SKM-1 (cell line): ENCODE measurements at regions not wholly inside any gene's neighbourhood (a gene's known extent, or its start where the extent isn't known, plus 50 kb on each side); places are given as distances from the start of the nearest gene placed in this dataset.
"Not testable (repeated sequence)": the region's sequence is repeated elsewhere in the genome, so short reads cannot be mapped to it uniquely, and the experiment has no call there.

Experiments used
- DNase-seq: peaks from one replicate; lab custom pipeline; 2025; ENCODE audit not compliant: unreplicated experiment; lab: John Stamatoyannopoulos, UW

- DNase-seq, result no peak
Observed at GRCh38 chr3:8338424-8338823, 163.2 kb upstream of the LMCD1 start.

DNA sequence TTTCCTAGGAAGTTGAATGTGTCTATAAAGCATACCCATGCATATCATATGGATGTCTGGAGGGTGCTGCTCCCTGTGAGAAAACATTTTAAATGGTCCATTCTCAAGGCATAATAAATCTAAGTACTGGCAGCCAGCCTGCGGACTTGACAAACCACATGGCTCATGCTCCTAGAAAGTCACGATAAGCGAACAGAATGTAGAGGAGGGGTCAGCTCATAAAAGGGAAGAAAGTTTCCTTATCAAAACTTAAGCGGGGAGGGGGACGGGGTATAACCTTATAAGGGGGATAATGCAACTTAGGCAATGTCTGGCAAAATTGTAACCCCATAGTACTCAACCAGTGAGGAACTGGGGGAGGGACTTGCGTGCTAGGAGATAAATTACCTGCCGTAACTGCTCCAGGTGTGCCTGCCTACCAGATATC, 159.8 kb upstream of the LMCD1 start:
- DNase-seq, result no peak

DNA sequence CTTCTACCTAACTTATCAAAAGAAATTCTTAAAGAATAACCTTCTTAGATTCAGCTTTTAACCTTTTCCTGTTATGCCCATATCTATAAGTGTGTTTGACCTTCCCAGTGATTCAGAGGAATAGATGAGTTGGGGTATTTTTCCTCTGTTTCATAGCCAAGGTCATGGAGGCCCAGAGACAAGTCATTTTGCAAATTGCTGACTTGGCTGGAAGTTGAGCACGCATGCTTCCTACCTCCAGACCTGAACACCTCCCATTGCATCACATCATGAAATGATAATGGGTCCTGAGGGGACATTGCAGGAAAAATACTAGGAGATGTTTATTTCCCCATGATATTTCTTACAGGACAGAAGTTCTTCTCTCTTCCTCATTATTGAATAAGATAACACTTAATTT, 158.6 kb upstream of the LMCD1 start:
- no peak for DNase-seq

- DNase-seq, result no peak
Observed at GRCh38 chr3:8345398-8345797, 156.2 kb upstream of the LMCD1 start.

DNA sequence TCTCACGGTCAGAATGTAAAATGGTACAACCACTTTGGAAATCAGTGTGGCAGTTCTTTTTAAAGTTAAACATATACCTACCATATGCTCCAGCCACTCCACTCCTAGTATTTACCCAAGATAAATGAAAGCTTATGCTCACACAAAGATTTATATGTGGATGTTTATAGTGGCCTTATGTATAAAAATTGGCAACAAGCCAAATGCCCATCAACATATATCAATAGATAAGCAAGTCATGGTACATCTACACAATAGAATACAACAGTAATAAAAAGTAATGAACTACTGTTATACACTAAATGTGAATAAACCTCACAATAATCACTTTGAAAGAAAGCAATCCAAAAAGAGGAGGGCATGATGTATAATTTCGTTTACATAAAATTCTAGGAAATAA, 153.5 kb upstream of the LMCD1 start:
- no peak for DNase-seq

DNA sequence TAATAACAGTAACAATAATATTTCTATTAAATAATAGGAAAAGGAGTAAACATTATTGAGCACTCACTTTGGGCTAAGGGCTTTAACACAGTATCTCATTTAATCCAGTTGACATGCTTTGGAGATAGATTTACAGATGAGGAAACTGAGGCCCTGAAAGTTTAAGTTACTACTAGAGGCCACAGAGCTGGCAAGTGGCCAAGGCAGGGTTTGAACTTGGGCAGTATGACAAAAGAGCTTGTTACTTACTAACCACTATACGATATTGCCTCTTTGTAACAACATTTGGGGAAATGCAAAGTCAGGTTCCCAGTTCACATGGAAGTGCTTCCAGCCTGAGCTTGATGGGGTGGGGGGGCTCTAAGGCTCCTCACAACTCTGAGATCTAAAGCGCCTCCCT, 149.1 kb upstream of the LMCD1 start:
- no peak for DNase-seq

DNA sequence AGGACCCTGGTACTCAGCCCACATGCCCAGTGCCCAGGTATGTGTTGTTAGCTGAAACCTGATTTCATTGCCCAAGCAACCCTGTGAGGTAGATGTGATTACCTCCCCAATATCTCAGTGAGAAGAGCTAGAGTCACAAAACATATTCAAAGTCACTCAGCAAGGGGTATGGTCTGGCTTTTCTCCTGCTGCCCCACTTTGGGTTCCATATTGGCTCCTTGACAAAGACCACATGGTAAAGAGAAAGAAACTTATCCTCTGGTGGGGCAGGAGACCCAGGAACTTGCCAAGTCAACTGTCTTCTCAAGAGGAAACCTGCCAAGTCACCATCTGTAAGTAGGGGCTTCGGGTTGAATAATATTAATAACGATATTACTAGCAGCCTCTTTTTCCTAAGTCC, 148.3 kb upstream of the LMCD1 start:
- DNase-seq, result no peak

GRCh38 chr3:8355346-8355745, 146.3 kb upstream of the LMCD1 start:
- no peak for DNase-seq

GRCh38 chr3:8356066-8356465, 145.6 kb upstream of the LMCD1 start:
- not testable (repeated sequence) for DNase-seq

- DNase-seq, result no peak
Observed at GRCh38 chr3:8357859-8358258, 143.8 kb upstream of the LMCD1 start.

DNA sequence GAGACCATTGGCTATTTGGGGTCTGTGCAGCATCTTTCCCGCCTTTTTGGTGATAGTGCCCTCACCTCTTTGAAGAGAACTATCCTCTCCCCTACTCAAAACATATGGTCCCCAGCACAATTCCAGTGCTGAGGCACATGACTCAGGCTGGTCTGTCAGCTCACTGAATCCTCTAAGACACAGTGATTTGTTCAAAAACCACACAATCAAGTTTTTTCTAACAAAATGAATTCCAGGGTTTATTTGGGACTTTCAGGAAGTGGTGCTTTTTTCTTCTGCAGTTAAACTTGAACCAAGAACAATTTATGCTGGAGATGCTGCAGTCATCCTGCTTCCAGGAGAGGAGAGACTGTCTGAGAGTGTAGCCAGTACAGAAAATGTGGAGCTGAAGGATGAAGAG, 142.5 kb upstream of the LMCD1 start:
- DNase-seq, result no peak

GRCh38 chr3:8363200-8363599, 138.4 kb upstream of the LMCD1 start:
- DNase-seq, result no peak

GRCh38 chr3:8365541-8365940, 136.1 kb upstream of the LMCD1 start:
- DNase-seq, result no peak

DNA sequence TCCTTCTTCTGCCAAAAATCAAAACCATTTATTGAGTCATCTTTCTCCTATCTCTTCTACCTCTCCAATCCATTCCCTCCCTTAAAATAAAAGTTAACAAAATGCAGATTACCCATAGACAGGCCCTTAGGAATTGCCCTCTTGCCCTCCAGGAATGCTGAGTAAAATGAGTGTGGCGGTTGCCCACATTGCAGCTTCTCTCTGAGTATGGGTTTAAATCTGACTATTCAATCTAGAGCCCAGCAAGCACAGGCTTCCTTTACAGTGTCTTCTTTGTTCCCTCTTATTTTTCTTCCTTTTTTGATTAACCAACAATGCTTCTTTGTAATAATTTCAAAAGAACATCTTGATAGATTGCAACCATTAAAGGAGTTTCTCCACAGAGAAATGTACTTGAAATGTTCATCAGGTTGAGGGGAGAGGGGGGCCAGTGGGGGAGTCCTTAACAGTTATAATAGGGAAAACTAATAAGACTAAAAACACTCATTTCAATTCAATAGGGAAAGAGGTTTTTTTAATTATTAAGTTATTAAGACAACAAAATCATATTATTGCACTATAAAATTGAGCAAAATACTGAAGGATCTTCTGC, 135.3 kb upstream of the LMCD1 start:
- DNase-seq, result no peak

- DNase-seq, result no peak
Observed at GRCh38 chr3:8368598-8368997, 133.0 kb upstream of the LMCD1 start.

DNA sequence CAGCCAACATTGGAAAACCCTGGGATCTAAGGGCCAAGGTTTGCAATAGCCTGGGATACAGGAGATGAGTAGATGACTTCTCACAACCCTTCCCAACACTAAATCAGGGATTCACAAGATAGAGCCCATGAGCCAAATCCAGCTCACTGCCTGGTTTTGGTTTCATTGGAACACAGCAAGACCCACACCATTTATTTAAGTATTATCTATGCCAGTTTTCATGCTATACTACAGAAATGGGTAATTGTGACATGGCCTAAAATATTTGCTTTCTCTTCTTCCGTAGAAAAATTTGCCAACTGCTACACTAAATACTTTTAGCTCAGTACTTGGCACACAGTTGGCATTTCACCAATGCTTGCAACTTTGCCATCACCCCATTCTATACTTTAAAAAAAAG, 132.0 kb upstream of the LMCD1 start:
- DNase-seq, result no peak

- no peak for DNase-seq
Observed at GRCh38 chr3:8371085-8371551, 130.5 kb upstream of the LMCD1 start.

- no peak for DNase-seq
Observed at GRCh38 chr3:8371960-8372463, 129.6 kb upstream of the LMCD1 start.

- no peak for DNase-seq
Observed at GRCh38 chr3:8380904-8381704, 120.5 kb upstream of the LMCD1 start.

GRCh38 chr3:8385848-8386620, 115.6 kb upstream of the LMCD1 start:
- no peak for DNase-seq

- no peak for DNase-seq
Observed at GRCh38 chr3:8387571-8387970, 114.1 kb upstream of the LMCD1 start.

DNA sequence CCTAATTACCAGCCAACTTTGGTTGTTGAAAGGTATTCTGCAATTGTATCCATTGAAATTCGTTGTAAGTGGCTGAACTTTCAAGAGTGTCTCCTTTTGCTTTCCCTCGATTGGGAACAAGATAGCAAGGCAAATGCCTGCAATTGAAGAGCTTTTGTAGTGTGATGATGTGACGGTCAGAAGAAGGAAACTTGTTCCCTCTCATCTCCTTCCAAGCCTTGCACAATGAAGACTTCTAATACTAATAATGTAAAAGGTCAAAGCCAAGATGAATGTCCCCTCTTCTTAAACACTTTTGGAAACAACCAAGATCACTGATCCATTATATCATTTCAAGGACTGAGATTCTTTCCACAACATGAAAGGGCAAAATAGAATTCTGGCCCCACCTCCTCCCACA, 101.9 kb upstream of the LMCD1 start:
- DNase-seq, result no peak
